ENCODE measurements at regions not wholly inside any gene's neighbourhood (a gene's known extent, or its start where the extent isn't known, plus 50 kb on each side); places are given as distances from the start of the nearest gene placed in this dataset.

GRCh38 chr12:33825442-33825841 is 196.9 kb upstream of the ALG10 start:
- Histone ChIP-seq H3K79me2 (ENCODE audit: low read length) (no peaks in the 10 kb centered on the region), H3K36me3 (replicated peaks; ENCODE audit: low read depth, low read length) (no peaks in the 10 kb centered on the region), H3K4me2 (ENCODE audit: low read length) (no peak overlapping the region), H3K9ac (ENCODE audit: low read length) (no peak overlapping the region), H3K27ac (ENCODE audit: low read length) (no peak overlapping the region), H3K4me1 (ENCODE audit: low read length) (no peaks in the 10 kb centered on the region), H3K9me3 (ENCODE audit: insufficient read depth, low read length) (no peaks in the 10 kb centered on the region), H4K20me1 (ENCODE audit: insufficient read depth, low read length) (no peaks in the 10 kb centered on the region), H3K4me3 (ENCODE audit: low read length) (no peak overlapping the region), H3K27me3 (ENCODE audit: low read depth, low read length) (no peaks in the 10 kb centered on the region), H2AFZ (ENCODE audit: low read depth, low read length) (no peak overlapping the region)
- TF ChIP-seq CTCF (IDR thresholded peaks at IDR 0.05; ENCODE audit: low read depth, low read length), result no peak
- TF ChIP-seq EZH2phosphoT487 (IDR thresholded peaks at IDR 0.05; ENCODE audit: low read depth), result no peak

GRCh38 chr12:33825986-33826602 is 196.2 kb upstream of the ALG10 start:
- TF ChIP-seq EZH2phosphoT487 (IDR thresholded peaks at IDR 0.05; ENCODE audit: low read depth) (no peak), CTCF (IDR thresholded peaks at IDR 0.05; ENCODE audit: low read depth, low read length) (no peak)
- no peak overlapping the region for H3K4me2 ChIP-seq (ENCODE audit: low read length)
- H3K4me1 ChIP-seq (ENCODE audit: low read length), result no peaks in the 10 kb centered on the region
- no peak overlapping the region for H3K4me3 ChIP-seq (ENCODE audit: low read length)
- H3K27me3 ChIP-seq (ENCODE audit: low read depth, low read length), result no peaks in the 10 kb centered on the region
- no peaks in the 10 kb centered on the region for H4K20me1 ChIP-seq (ENCODE audit: insufficient read depth, low read length)
- H3K27ac ChIP-seq (ENCODE audit: low read length), result no peak overlapping the region
- H3K9me3 ChIP-seq (ENCODE audit: insufficient read depth, low read length), result no peaks in the 10 kb centered on the region
- no peak overlapping the region for H2AFZ ChIP-seq (ENCODE audit: low read depth, low read length)
- H3K9ac ChIP-seq (ENCODE audit: low read length), result no peak overlapping the region
- H3K36me3 ChIP-seq (replicated peaks; ENCODE audit: low read depth, low read length), result no peaks in the 10 kb centered on the region
- H3K79me2 ChIP-seq (ENCODE audit: low read length), result no peaks in the 10 kb centered on the region

GRCh38 chr12:33828326-33828725 is 194.0 kb upstream of the ALG10 start:
- TF ChIP-seq CTCF (IDR thresholded peaks at IDR 0.05; ENCODE audit: low read depth, low read length), result no peak
- no peak for TF ChIP-seq EZH2phosphoT487 (IDR thresholded peaks at IDR 0.05; ENCODE audit: low read depth)
- Histone ChIP-seq H3K27me3 (ENCODE audit: low read depth, low read length) (no peaks in the 10 kb centered on the region), H3K79me2 (ENCODE audit: low read length) (no peaks in the 10 kb centered on the region), H3K9ac (ENCODE audit: low read length) (no peak overlapping the region), H3K27ac (ENCODE audit: low read length) (no peak overlapping the region), H2AFZ (ENCODE audit: low read depth, low read length) (no peak overlapping the region), H3K4me1 (ENCODE audit: low read length) (no peaks in the 10 kb centered on the region), H3K9me3 (ENCODE audit: insufficient read depth, low read length) (no peaks in the 10 kb centered on the region), H3K4me2 (ENCODE audit: low read length) (no peak overlapping the region), H3K4me3 (ENCODE audit: low read length) (no peak overlapping the region), H3K36me3 (replicated peaks; ENCODE audit: low read depth, low read length) (no peaks in the 10 kb centered on the region), H4K20me1 (ENCODE audit: insufficient read depth, low read length) (no peaks in the 10 kb centered on the region)

- Histone ChIP-seq H3K36me3 (replicated peaks; ENCODE audit: low read depth, low read length) (no peaks in the 10 kb centered on the region), H3K27me3 (ENCODE audit: low read depth, low read length) (no peaks in the 10 kb centered on the region), H3K4me3 (ENCODE audit: low read length) (no peak overlapping the region), H3K4me1 (ENCODE audit: low read length) (no peaks in the 10 kb centered on the region), H4K20me1 (ENCODE audit: insufficient read depth, low read length) (no peaks in the 10 kb centered on the region), H3K79me2 (ENCODE audit: low read length) (no peaks in the 10 kb centered on the region), H3K27ac (ENCODE audit: low read length) (no peak overlapping the region), H3K9me3 (ENCODE audit: insufficient read depth, low read length) (no peaks in the 10 kb centered on the region), H2AFZ (ENCODE audit: low read depth, low read length) (no peak overlapping the region), H3K9ac (ENCODE audit: low read length) (no peak overlapping the region), H3K4me2 (ENCODE audit: low read length) (no peak overlapping the region)
- TF ChIP-seq EZH2phosphoT487 (IDR thresholded peaks at IDR 0.05; ENCODE audit: low read depth) (no peak), CTCF (IDR thresholded peaks at IDR 0.05; ENCODE audit: low read depth, low read length) (no peak)
Observed at GRCh38 chr12:33830070-33830469, 192.2 kb upstream of the ALG10 start.

Data from OCI-LY3 (cell line).